ENCODE measurements at regions not wholly inside any gene's neighbourhood (a gene's known extent, or its start where the extent isn't known, plus 50 kb on each side); places are given as distances from the start of the nearest gene placed in this dataset.
"Not testable (repeated sequence)": the region's sequence is repeated elsewhere in the genome, so short reads cannot be mapped to it uniquely, and the experiment has no call there.

- H3K4me3 ChIP-seq (ENCODE audit: low read depth, low read length): no peak overlapping the region
- no peak for DNase-seq (ENCODE audit: low read depth)
- TF ChIP-seq, protein P1, sequence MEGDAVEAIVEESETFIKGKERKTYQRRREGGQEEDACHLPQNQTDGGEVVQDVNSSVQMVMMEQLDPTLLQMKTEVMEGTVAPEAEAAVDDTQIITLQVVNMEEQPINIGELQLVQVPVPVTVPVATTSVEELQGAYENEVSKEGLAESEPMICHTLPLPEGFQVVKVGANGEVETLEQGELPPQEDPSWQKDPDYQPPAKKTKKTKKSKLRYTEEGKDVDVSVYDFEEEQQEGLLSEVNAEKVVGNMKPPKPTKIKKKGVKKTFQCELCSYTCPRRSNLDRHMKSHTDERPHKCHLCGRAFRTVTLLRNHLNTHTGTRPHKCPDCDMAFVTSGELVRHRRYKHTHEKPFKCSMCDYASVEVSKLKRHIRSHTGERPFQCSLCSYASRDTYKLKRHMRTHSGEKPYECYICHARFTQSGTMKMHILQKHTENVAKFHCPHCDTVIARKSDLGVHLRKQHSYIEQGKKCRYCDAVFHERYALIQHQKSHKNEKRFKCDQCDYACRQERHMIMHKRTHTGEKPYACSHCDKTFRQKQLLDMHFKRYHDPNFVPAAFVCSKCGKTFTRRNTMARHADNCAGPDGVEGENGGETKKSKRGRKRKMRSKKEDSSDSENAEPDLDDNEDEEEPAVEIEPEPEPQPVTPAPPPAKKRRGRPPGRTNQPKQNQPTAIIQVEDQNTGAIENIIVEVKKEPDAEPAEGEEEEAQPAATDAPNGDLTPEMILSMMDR (conservative IDR thresholded peaks at IDR 0.05; ENCODE audit: low read depth, low read length): no peak
Measured at GRCh38 chr4:158395889-158396288, 125.8 kb upstream of the RXFP1 start.

DNA sequence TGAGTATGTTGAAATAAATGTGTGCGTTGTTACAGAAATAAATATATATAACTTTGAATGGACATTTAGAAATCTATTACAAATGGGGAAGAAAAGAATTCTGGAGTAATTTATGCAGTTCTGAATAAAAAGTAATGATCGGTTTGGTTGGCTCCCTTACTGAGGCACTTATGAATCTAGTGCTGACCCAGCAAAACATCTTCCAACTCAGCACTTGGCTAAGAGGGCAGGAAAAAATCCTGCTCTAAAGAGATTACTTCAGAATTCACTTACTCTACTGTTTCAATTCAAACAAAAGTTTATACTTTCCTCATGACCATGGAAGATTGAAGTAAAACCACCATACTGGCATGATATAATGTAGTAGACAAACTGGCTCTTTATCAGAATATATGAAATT lies 123.9 kb upstream of the RXFP1 start:
- no peak overlapping the region for H3K4me3 ChIP-seq (ENCODE audit: low read depth, low read length)
- TF ChIP-seq, protein P1 (conservative IDR thresholded peaks at IDR 0.05; ENCODE audit: low read depth, low read length): no peak
- DNase-seq (ENCODE audit: low read depth): no peak

DNA sequence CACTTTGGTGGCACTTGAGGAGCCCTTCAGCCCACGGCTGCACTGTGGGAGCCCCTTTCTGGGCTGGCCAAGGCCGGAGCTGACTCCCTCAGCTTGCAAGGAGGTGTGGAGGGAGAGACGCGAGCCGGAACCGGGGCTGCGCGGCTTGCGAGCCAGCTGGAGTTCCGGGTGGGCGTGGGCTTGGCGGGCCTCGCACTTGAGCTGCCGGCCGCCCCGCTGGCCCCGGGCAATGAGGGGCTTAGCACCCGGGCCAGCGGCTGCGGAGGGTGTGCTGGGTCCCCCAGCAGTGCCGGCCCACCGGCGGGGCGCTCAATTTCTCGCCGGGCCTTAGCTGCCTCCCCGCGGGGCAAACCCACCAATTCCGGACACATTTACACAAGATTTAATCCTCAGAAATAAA lies 113.7 kb upstream of the RXFP1 start:
- not testable (repeated sequence) for DNase-seq (ENCODE audit: low read depth)

GRCh38 chr4:158410272-158410671 lies 111.4 kb upstream of the RXFP1 start:
- no peak overlapping the region for H3K4me3 ChIP-seq (ENCODE audit: low read depth, low read length)
- no peak for DNase-seq (ENCODE audit: low read depth)
- TF ChIP-seq, protein P1 (conservative IDR thresholded peaks at IDR 0.05; ENCODE audit: low read depth, low read length): no peak

More for the DNA sequence above, 113.7 kb upstream of the RXFP1 start:
- not testable (repeated sequence) for H3K4me3 ChIP-seq (ENCODE audit: low read depth, low read length)

GRCh38 chr4:158411269-158411668 lies 110.4 kb upstream of the RXFP1 start:
- no peak for DNase-seq (ENCODE audit: low read depth)
- TF ChIP-seq, protein P1 (conservative IDR thresholded peaks at IDR 0.05; ENCODE audit: low read depth, low read length): no peak
- no peak overlapping the region for H3K4me3 ChIP-seq (ENCODE audit: low read depth, low read length)

- H3K4me3 ChIP-seq (ENCODE audit: low read depth, low read length); DNase-seq (ENCODE audit: low read depth): not testable (repeated sequence)
Measured at GRCh38 chr4:158418679-158419078, 103.0 kb upstream of the RXFP1 start.

DNA sequence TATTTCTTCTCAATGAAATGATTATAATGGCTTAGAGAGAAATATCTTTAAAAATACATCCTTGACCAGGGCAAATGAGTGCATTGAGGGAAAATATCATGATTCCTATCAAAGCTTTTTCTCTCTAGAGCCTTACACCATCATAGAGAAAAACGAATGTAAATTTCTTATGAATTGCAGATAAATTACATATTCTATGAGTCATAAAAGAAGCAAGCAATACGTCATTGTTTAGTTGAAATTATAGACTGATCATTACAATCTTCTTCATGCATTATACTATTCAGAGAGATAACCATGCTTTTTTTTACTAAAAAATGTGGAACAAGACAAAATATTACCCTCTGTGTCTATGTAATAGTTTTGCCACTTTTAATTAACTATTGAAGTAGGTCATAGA lies 100.9 kb upstream of the RXFP1 start:
- H3K4me3 ChIP-seq (ENCODE audit: low read depth, low read length): no peak overlapping the region
- TF ChIP-seq, protein P1 (conservative IDR thresholded peaks at IDR 0.05; ENCODE audit: low read depth, low read length): no peak
- DNase-seq (ENCODE audit: low read depth): no peak

DNA sequence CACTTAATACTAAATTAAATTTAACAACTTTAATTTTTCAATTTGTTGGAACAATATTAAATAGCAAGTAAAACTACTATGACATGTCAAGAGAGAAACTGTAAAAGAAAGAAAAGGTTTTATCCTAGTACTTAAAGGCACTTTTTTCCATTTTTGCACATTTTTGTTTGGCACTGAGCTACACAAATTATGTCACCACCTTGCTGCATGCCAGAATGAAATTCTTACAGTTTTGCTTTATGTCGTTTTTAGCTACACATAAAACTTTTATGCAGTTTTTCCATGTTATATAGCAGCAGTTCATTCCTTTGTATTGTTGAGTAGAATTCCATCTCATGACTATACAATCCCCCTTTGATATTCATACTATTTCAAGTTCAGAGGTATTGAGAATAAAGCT lies 99.1 kb upstream of the RXFP1 start:
- no peak for DNase-seq (ENCODE audit: low read depth)
- TF ChIP-seq, protein P1 (conservative IDR thresholded peaks at IDR 0.05; ENCODE audit: low read depth, low read length): no peak
- H3K4me3 ChIP-seq (ENCODE audit: low read depth, low read length): no peak overlapping the region
